Urinary bladder (tissue), 3 donors: ENCODE measurements at regions not wholly inside any gene's neighbourhood (a gene's known extent, or its start where the extent isn't known, plus 50 kb on each side); places are given as distances from the start of the nearest gene placed in this dataset.

Experiments used
- DNase-seq: peaks from one replicate; pipeline ENCODE4 v3.0.0-alpha.2; 2015; ENCODE audit errors: extremely low spot score
- H3K27ac ChIP-seq: one replicate; pipeline ENCODE4 v1.5.1; 2013; ENCODE audit warnings: low read depth, mild to moderate bottlenecking, moderate library complexity
- H3K36me3 ChIP-seq: one replicate; pipeline ENCODE4 v1.6.1; 2013; ENCODE audit warnings: mild to moderate bottlenecking, moderate library complexity; ENCODE audit not compliant: insufficient read depth
- H3K4me1 ChIP-seq: one replicate; pipeline ENCODE4 v1.6.1; 2013; ENCODE audit warnings: mild to moderate bottlenecking, moderate library complexity; ENCODE audit not compliant: insufficient read depth
- H3K4me3 ChIP-seq: one replicate; pipeline ENCODE4 v1.5.1; 2013; ENCODE audit warnings: low read depth, low read length
- WGBS: extraction: QIAGEN DNeasy Blood & Tissue Kit; methylation state at CpG from one replicate; pipeline ENCODE4 v1.1.7; 2013; 5-methylcytosine and 5-hydroxymethylcytosine counted together
- donor health status: healthy with polysubstance abuse.
- donor health status: healthy.

DNA sequence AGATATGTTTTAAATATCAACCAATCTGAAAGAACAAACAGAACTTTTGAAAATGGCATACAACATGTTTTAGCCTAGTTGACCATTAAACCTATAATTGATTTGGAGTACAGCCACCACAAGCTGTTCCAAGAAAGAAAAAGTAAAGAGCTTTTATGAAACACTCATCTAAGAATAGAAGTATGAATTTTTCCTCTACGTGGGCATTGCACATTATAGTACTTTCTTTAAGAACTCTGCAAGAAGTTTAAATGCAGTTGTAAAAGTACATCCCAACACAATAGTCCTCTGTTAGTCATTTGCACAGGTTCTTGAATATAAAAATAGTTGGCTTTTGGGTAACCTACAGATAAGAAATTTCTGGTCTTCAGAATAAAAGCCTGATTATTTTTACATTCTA is 933.6 kb upstream of the ADGRL3 start:
- Histone ChIP-seq H3K4me3 (no peak overlapping the region), H3K4me1 (no peaks in the 10 kb centered on the region), H3K27ac (no peak overlapping the region), H3K36me3 (no peaks in the 10 kb centered on the region)
- 56% methylated on average over 1 of the region's 1 CpG for WGBS
- DNase-seq = no peak

DNA sequence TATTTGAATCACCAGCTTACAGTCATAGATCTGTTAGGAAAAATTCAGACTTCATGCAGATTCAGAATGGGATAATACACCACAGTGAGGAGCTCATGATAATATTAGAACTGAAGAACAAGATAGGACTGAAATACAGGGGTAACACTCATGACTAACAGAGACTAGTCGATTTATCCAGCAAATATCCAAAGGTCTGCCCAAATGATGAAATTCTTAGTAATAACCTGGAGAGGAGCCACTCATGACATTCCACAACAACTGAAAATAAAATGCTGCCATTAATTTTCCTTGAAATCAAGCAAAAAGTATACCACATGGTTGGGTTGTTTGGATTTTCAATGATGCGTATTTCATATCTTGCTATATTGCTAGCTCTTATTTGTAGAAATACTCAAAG is 903.7 kb upstream of the ADGRL3 start:
- Histone ChIP-seq H3K4me3 (no peak overlapping the region), H3K4me1 (no peaks in the 10 kb centered on the region), H3K36me3 (no peaks in the 10 kb centered on the region), H3K27ac (no peak overlapping the region)
- no peak for DNase-seq
- 78% methylated on average over 2 of the region's 2 CpGs for WGBS

DNA sequence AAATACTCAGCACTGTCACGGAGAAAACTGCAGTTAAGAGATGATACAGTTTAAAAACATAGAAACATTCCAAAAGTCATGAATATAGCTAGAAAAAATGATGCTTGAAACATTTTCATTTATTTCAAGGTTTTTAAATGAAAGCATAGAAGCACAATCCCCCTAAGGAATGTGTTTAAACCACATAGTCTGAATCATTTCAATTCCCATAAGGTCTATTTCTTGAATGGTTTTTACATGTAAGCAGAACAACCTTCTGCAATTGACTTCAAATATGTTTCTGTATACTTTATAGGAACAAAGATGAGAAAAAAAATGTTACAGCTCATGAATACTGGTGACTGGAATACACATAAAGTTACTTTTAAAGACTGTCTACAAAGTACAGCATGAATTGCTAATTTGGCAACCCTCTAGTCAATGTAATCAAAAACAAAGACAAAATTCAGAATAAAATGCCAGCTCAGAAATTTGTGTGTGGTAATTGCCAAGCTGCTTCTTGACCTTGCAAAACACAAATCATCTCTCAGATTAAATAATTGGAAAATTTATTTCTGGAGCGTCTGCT is 886.4 kb upstream of the ADGRL3 start:
- DNase-seq = no peak
- no peak overlapping the region for H3K27ac ChIP-seq
- no peaks in the 10 kb centered on the region for H3K4me1 ChIP-seq
- no peak overlapping the region for H3K4me3 ChIP-seq
- H3K36me3 ChIP-seq = no peaks in the 10 kb centered on the region
- 47% methylated on average over 2 of the region's 2 CpGs for WGBS

DNA sequence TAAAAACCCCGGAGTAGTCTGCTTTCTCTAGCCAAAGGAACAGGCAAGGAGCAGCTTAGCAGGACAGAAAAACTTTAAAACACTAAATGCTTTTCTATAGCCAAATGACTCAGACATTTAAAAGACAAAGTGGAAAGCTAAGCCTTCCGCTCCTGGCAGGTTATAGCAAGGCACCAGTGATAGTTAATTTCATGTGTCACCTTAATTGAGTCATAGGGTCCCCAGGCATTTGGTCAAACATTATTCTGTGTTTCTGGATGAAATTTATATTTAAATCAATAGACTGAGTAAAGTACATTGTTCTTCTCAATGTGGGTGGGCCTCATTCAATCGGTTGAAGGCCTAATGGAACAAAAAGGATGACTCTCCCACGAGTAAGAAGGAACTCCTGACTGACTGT is 885.7 kb upstream of the ADGRL3 start:
- Histone ChIP-seq H3K36me3 (no peaks in the 10 kb centered on the region), H3K4me1 (no peaks in the 10 kb centered on the region), H3K4me3 (no peak overlapping the region), H3K27ac (no peak overlapping the region)
- 66% methylated on average over 4 of the region's 4 CpGs for WGBS
- DNase-seq = no peak

DNA sequence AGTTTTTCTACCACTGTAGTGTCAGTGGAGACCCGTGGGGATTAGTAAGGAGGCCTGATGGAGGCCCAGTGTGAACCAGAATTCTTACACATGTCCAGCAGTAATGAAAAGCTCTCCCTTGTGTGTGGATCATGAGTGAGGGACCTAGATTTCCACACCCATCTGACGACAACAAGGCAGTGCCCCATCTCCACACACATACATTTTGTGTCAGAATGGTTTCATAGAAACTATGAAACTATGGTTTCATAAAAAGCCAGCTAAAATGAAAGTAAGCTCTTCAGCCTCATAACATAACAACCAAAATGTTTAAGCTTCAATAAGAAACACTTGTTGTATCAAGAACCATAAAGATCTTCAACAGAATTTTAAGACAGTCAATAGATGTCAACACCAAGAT is 884.5 kb upstream of the ADGRL3 start:
- no peak overlapping the region for H3K27ac ChIP-seq
- H3K4me1 ChIP-seq = no peaks in the 10 kb centered on the region
- H3K4me3 ChIP-seq = no peak overlapping the region
- DNase-seq = no peak
- 88% methylated on average over 2 of the region's 2 CpGs for WGBS
- H3K36me3 ChIP-seq = no peaks in the 10 kb centered on the region

DNA sequence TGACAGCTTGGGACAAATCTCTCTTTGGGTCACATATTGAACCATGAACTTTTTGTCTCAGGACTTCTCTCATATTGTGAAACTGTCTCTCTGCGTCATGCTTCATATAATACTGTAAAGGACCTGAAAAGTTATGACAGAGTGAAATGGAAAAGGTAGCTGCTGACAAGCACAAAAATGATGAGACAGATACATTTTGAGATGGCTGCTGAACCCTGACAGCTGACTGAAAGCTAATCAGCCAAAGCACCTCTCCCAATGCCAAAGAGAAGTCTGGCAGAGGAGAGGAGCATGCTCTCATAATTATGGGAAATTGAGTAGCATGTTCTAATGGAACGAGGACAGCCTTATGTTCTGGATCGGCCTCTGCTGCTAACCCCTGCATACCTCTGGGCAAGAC is 873.4 kb upstream of the ADGRL3 start:
- DNase-seq = no peak
- Histone ChIP-seq H3K4me1 (no peaks in the 10 kb centered on the region), H3K36me3 (no peaks in the 10 kb centered on the region), H3K4me3 (no peak overlapping the region), H3K27ac (no peak overlapping the region)
- 70% methylated on average over 3 of the region's 3 CpGs for WGBS

DNA sequence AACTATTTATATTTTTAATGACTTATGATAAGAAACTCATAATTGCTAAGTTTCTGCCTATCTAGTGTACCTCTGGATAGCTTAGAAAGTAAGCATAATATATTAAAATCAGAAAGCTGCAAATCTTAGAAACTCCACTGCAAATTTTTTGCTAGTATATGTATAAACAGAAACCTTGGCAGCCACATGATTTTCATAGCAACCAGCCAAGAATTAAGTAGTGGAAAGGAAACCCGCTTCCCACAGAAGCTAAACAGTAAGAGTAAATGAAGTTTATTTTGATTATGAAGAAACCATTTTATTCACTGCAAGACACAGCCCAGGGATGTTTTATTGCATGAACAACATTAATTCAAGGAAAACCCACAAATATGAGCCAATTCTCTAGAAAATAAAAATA is 872.5 kb upstream of the ADGRL3 start:
- no peaks in the 10 kb centered on the region for H3K4me1 ChIP-seq
- WGBS = 21% methylated on average over 1 of the region's 1 CpG
- no peaks in the 10 kb centered on the region for H3K36me3 ChIP-seq
- no peak overlapping the region for H3K27ac ChIP-seq
- H3K4me3 ChIP-seq = no peak overlapping the region
- no peak for DNase-seq

DNA sequence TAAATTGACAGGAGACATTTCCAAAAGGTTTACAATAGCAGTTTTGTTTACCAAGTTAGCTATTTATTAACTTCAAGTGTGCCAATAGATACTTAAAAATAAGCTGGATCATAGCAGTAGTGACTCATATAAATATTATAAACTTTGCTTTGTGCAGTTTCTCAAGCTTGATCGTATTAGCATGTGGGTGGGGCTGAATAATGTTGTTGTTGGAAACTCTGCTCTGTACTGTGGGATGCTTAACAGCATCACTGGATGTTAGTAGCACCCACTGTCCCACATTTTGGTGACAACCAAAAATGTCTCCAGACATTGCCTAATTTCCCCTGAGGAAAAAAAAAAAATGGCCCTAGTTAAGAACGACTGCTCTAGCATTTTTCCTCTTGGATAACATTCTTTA is 855.2 kb upstream of the ADGRL3 start:
- no peaks in the 10 kb centered on the region for H3K36me3 ChIP-seq
- H3K4me1 ChIP-seq = no peaks in the 10 kb centered on the region
- no peak overlapping the region for H3K27ac ChIP-seq
- DNase-seq = no peak
- H3K4me3 ChIP-seq = no peak overlapping the region
- WGBS = 37% methylated on average over 2 of the region's 2 CpGs

DNA sequence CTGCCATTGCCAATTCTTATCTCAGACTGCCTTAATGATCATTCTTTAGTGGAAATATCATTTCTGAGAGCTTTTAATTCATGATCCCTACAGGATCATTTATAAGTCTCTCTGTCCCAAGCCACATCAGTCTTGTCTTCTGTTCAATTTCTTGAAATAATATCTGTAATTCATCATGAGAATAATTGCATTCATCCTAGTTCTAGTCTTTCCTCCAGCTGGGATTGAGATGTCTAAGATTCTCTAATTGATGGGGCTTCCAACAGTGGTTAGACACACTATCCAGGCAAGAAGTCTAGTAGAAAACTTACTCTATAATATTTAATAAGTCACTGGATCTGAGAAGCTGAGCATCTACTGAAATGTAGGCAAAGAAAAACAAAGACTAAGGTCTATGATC is 854.7 kb upstream of the ADGRL3 start:
- no peak for DNase-seq
- Histone ChIP-seq H3K27ac (no peak overlapping the region), H3K4me3 (no peak overlapping the region), H3K36me3 (no peaks in the 10 kb centered on the region), H3K4me1 (no peaks in the 10 kb centered on the region)

DNA sequence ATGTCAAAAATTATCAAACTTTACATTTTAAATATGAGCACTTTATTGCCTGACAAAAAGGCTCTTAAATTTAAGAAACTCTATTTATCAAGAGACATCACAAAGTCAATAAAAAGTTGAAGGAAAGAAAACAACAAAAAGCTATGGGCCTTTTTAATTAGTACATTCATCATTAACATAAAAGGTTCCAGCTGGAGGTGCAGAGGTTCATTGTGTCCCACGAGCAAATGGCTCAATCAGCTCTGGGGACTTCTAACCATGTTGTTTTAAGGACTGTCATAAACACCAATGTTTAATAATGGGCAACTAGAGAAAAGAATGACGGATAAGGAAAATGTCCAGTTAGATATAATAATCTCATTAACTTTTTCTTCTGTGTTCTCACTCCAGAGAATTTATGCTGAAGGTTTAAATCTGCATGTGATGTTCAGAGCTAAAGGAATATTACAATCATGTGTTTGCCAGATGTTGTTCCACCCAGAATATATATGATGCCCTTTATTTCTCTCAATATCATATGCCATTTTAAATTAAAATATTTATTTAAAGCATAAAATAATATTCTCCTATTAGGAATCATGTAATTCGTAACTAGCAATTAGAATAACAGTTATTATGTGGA is 840.3 kb upstream of the ADGRL3 start:
- 58% methylated on average over 3 of the region's 3 CpGs for WGBS
- Histone ChIP-seq H3K4me3 (no peak overlapping the region), H3K4me1 (no peaks in the 10 kb centered on the region), H3K36me3 (no peaks in the 10 kb centered on the region), H3K27ac (no peak overlapping the region)
- DNase-seq = no peak

DNA sequence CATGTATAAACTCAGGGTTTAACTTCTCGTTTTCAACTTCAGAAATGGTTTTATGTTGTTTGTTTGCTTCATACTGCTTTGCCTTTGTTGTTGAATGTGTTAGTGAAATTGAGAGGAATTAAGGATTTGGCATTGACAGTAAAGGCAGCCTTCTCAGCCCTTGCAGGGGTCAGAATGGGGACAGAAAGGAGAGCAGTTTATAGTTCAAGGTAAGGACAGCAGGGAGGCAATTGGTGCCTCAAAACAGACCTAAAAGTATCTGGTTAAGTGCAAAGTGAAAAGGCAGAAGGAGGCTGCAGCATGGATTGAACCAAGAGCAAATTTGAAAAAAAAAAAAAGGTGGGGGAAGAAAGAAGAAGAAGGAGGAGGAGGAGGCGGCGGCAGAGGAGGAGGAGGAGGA is 835.0 kb upstream of the ADGRL3 start:
- no peaks in the 10 kb centered on the region for H3K4me1 ChIP-seq
- no peak for DNase-seq
- H3K4me3 ChIP-seq = no peak overlapping the region
- WGBS = 64% methylated on average over 3 of the region's 3 CpGs
- H3K36me3 ChIP-seq = no peaks in the 10 kb centered on the region
- H3K27ac ChIP-seq = no peak overlapping the region

DNA sequence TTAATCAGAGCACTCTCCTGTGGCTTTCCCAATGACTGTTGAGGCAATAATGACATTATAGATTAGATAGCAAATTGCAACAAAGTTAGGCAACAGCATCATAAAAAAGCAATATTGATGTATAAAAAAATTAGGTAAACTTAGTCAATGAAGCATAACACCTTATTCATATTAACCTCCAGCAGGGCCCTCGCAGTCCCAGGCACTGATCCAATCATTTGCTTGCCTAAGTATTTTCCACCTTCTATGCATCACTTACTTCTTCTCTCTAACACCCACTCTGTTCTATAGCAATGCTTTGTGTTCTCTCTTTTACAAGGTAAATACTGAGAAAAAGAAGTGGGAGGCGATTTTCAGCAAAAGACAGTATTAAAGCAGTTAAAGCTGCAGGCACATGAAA is 833.5 kb upstream of the ADGRL3 start:
- no peaks in the 10 kb centered on the region for H3K36me3 ChIP-seq
- WGBS = 71% methylated on average over 2 of the region's 2 CpGs
- no peak for DNase-seq
- H3K27ac ChIP-seq = no peak overlapping the region
- H3K4me1 ChIP-seq = no peaks in the 10 kb centered on the region
- no peak overlapping the region for H3K4me3 ChIP-seq

DNA sequence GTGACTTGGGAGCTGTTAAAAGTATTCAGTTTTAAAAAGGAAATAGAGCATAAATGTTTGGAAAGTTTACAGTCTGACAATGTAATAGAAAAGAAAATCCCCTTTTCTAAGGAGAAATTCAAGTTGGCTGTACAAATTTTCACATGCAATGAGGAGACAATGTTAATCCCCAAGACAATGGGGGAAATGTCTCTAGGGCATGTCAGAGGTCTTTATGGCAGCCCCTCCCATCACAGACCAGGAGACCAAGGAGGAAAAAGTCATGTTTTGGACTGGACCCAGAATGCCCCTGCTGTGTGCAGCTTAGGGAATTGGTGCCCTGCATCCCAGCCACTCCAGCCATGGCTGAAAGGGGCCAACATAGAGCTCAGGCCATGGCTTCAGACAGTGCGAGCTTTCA is 831.1 kb upstream of the ADGRL3 start:
- Histone ChIP-seq H3K4me1 (no peaks in the 10 kb centered on the region), H3K27ac (no peak overlapping the region), H3K4me3 (no peak overlapping the region), H3K36me3 (no peaks in the 10 kb centered on the region)
- no peak for DNase-seq
- WGBS = 98% methylated on average over 1 of the region's 1 CpG

DNA sequence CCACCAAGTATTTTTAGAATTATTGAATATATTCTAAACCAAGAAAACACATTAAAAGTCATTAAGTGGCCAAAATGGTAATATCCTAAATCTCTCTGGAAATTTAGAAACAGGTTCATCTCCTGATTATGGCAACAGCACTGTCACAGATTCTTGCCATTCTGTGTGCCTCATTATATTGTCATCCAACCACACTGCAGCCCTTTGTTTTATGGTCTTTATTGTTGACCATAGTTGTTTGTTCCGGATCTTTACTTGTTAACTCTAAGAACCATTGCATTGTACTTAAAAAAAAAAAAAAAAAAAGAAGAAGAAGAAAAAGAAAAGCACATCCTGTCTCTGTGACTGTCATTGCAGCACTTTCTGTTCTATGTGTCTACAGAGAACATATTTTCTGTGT is 822.1 kb upstream of the ADGRL3 start:
- Histone ChIP-seq H3K27ac (no peak overlapping the region), H3K4me3 (no peak overlapping the region), H3K36me3 (no peaks in the 10 kb centered on the region), H3K4me1 (no peaks in the 10 kb centered on the region)
- WGBS = 88% methylated on average over 1 of the region's 1 CpG
- no peak for DNase-seq

DNA sequence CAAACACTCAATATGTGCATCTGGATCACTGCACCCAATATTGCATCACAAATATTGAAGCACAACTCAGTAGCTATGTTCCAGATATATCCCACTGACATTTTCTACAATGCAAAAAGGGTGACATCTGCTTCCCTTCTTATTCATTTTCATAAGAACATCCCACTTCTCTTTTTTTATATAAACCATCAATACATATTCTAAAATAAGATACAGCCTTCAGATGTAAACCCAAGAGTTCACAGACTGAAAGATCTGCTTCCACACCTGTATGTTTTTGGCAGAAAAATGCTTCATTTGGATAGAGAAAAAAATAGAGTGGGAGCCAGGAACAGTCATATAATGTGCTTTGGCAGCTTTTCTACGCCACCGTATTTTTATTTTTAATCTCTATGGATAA is 815.6 kb upstream of the ADGRL3 start:
- H3K36me3 ChIP-seq = no peaks in the 10 kb centered on the region
- H3K27ac ChIP-seq = no peak overlapping the region
- no peak for DNase-seq
- 90% methylated on average over 2 of the region's 2 CpGs for WGBS
- no peak overlapping the region for H3K4me3 ChIP-seq
- H3K4me1 ChIP-seq = no peaks in the 10 kb centered on the region
